Smooth muscle cell (in vitro differentiated cells): ENCODE measurements at regions not wholly inside any gene's neighbourhood (a gene's known extent, or its start where the extent isn't known, plus 50 kb on each side); places are given as distances from the start of the nearest gene placed in this dataset.

Experiments used
- DNase-seq: peaks from one replicate; lab custom pipeline; 2025; ENCODE audit not compliant: unreplicated experiment; lab: John Stamatoyannopoulos, UW
- H2AFZ ChIP-seq: fragments of 200-600 bp; sonication (generic); 2 replicates; pipeline ENCODE4 v1.6.0; 2016; ENCODE audit warnings: antibody characterized with exemption, low read depth, mild to moderate bottlenecking
- H3F3A ChIP-seq: fragments of 200-600 bp; sonication (generic); 2 replicates; pipeline ENCODE4 v1.6.0; 2017; ENCODE audit warnings: antibody characterized with exemption, low read depth
- H3K27ac ChIP-seq: fragments of 200-600 bp; sonication (generic); 2 replicates; pipeline ENCODE4 v1.5.1; 2016; ENCODE audit warnings: low read depth, mild to moderate bottlenecking
- H3K27me3 ChIP-seq: fragments of 200-600 bp; sonication (generic); 2 replicates; pipeline ENCODE4 v1.6.1; 2016; ENCODE audit warnings: low read depth, mild to moderate bottlenecking
- H3K36me3 ChIP-seq: fragments of 200-600 bp; sonication (generic); 2 replicates; pipeline ENCODE4 v1.5.1; 2016; ENCODE audit warnings: low read depth
- H3K4me1 ChIP-seq: fragments of 200-600 bp; sonication (generic); 2 replicates; pipeline ENCODE4 v1.5.1; 2016; ENCODE audit warnings: low read depth
- H3K4me2 ChIP-seq: fragments of 200-600 bp; sonication (generic); 2 replicates; pipeline ENCODE4 v1.6.0; 2016; ENCODE audit warnings: mild to moderate bottlenecking
- H3K4me3 ChIP-seq: fragments of 200-600 bp; sonication (generic); 2 replicates; pipeline ENCODE4 v1.5.1; 2016; ENCODE audit warnings: mild to moderate bottlenecking
- H3K79me2 ChIP-seq: fragments of 200-600 bp; sonication (generic); 2 replicates; pipeline ENCODE4 v1.6.0; 2016; ENCODE audit warnings: low read depth, mild to moderate bottlenecking
- H3K9ac ChIP-seq: fragments of 200-600 bp; sonication (generic); 2 replicates; pipeline ENCODE4 v1.6.0; 2016; ENCODE audit warnings: low read depth
- H3K9me3 ChIP-seq: fragments of 200-600 bp; sonication (generic); replicated peaks from 2 replicates; pipeline ENCODE4 v1.5.1; 2016; ENCODE audit warnings: low read depth
- H4K20me1 ChIP-seq: fragments of 200-600 bp; sonication (generic); 2 replicates; pipeline ENCODE4 v1.6.0; 2016; ENCODE audit warnings: low read depth
- CTCF ChIP-seq: fragments of 200-600 bp; sonication (generic); IDR thresholded peaks from 2 replicates; pipeline ENCODE4 v1.5.1; 2017; ENCODE audit warnings: borderline replicate concordance, mild to moderate bottlenecking, antibody characterized with exemption; ENCODE audit not compliant: insufficient read depth, poor library complexity, severe bottlenecking
- WGBS: methylation state at CpG from one replicate; pipeline ENCODE4 v1.1.7; 2016; ENCODE audit warnings: low lambda C conversion rate; 5-methylcytosine and 5-hydroxymethylcytosine counted together

GRCh38 chr4:117203231-117203630 is 117.9 kb upstream of the TRAM1L1 start:
- no peak for TF ChIP-seq CTCF
- no peak overlapping the region for H3K4me3 ChIP-seq
- H3K79me2 ChIP-seq = no peaks in the 10 kb centered on the region
- H3K9ac ChIP-seq = no peak overlapping the region
- 91% methylated on average over 1 of the region's 1 CpG for WGBS
- no peak for DNase-seq
- no peaks in the 10 kb centered on the region for H3F3A ChIP-seq
- no peaks in the 10 kb centered on the region for H3K27me3 ChIP-seq
- no peak overlapping the region for H3K4me2 ChIP-seq
- H3K36me3 ChIP-seq = no peaks in the 10 kb centered on the region
- no peaks in the 10 kb centered on the region for H4K20me1 ChIP-seq
- H3K9me3 ChIP-seq = no peaks in the 10 kb centered on the region
- H2AFZ ChIP-seq = no peak overlapping the region
- H3K27ac ChIP-seq = no peak overlapping the region
- no peaks in the 10 kb centered on the region for H3K4me1 ChIP-seq

GRCh38 chr4:117210551-117210950 is 125.2 kb upstream of the TRAM1L1 start:
- H3K27ac ChIP-seq = no peak overlapping the region
- no peaks in the 10 kb centered on the region for H3K79me2 ChIP-seq

GRCh38 chr4:117224256-117224655 is 138.9 kb upstream of the TRAM1L1 start:
- no peak overlapping the region for H3K9ac ChIP-seq
- no peak overlapping the region for H3K27ac ChIP-seq
- WGBS = 96% methylated on average over 5 of the region's 5 CpGs
- no peaks in the 10 kb centered on the region for H3F3A ChIP-seq
- no peaks in the 10 kb centered on the region for H3K79me2 ChIP-seq
- H3K4me1 ChIP-seq = no peaks in the 10 kb centered on the region
- no peaks in the 10 kb centered on the region for H3K27me3 ChIP-seq
- H4K20me1 ChIP-seq = no peaks in the 10 kb centered on the region
- H3K4me2 ChIP-seq = no peak overlapping the region
- no peaks in the 10 kb centered on the region for H3K36me3 ChIP-seq
- DNase-seq = no peak
- H2AFZ ChIP-seq = no peak overlapping the region
- no peak overlapping the region for H3K4me3 ChIP-seq
- no peak for TF ChIP-seq CTCF
- no peaks in the 10 kb centered on the region for H3K9me3 ChIP-seq

More at GRCh38 chr4:117210551-117210950, 125.2 kb upstream of the TRAM1L1 start:
- Histone ChIP-seq H3F3A (no peaks in the 10 kb centered on the region), H3K36me3 (no peaks in the 10 kb centered on the region), H3K4me1 (no peaks in the 10 kb centered on the region), H4K20me1 (no peaks in the 10 kb centered on the region), H3K4me2 (no peak overlapping the region), H3K9me3 (no peaks in the 10 kb centered on the region), H3K27me3 (no peaks in the 10 kb centered on the region), H3K9ac (no peak overlapping the region), H3K4me3 (no peak overlapping the region), H2AFZ (no peak overlapping the region)
- 94% methylated on average over 1 of the region's 1 CpG for WGBS
- TF ChIP-seq CTCF = no peak
- no peak for DNase-seq

- no peak overlapping the region for H3K9ac ChIP-seq
- H3K27ac ChIP-seq = no peak overlapping the region
- no peak for TF ChIP-seq CTCF
- no peak for DNase-seq
- 10% methylated on average over 3 of the region's 3 CpGs for WGBS
- H3K4me3 ChIP-seq = no peak overlapping the region
- H2AFZ ChIP-seq = peak overlapping the region; percentile 52
- no peaks in the 10 kb centered on the region for H3K79me2 ChIP-seq
- H3F3A ChIP-seq = no peaks in the 10 kb centered on the region
- H3K9me3 ChIP-seq = no peaks in the 10 kb centered on the region
- no peaks in the 10 kb centered on the region for H4K20me1 ChIP-seq
- H3K27me3 ChIP-seq = no peaks in the 10 kb centered on the region
- no peaks in the 10 kb centered on the region for H3K36me3 ChIP-seq
- no peaks in the 10 kb centered on the region for H3K4me1 ChIP-seq
- H3K4me2 ChIP-seq = no peak overlapping the region
Measured at GRCh38 chr4:117225471-117225870, 140.1 kb upstream of the TRAM1L1 start.
